GM12878 (cell line): ENCODE measurements at regions not wholly inside any gene's neighbourhood (a gene's known extent, or its start where the extent isn't known, plus 50 kb on each side); places are given as distances from the start of the nearest gene placed in this dataset.

Experiments
- CBX3 ChIP-seq: fragments of 200-600 bp; sonication (generic); IDR thresholded peaks from 2 replicates; pipeline ENCODE4 v1.6.1; 2016; ENCODE audit warnings: low read depth, borderline replicate concordance
- ETV6 ChIP-seq, 2 experiments: fragments of 450-650 bp in 1 of 2; IDR thresholded peaks in 1 of 2; conservative IDR thresholded peaks in 1 of 2; 2 replicates each; pipeline ENCODE4 v1.6.1; 2014; ENCODE audit warnings: antibody characterized with exemption in 1 of 2, borderline replicate concordance in 1 of 2, low read depth in 1 of 2, mild to moderate bottlenecking in 1 of 2, moderate library complexity in 1 of 2
- IRF4 ChIP-seq: IDR thresholded peaks from 2 replicates; pipeline ENCODE4 v1.6.1; 2011; ENCODE audit warnings: low read depth, low read length
- NRF1 ChIP-seq: conservative IDR thresholded peaks from 2 replicates; pipeline ENCODE4 v1.6.1; 2011; ENCODE audit warnings: mild to moderate bottlenecking, low read depth, low read length, improper control_type of control experiment
- POLR2AphosphoS5 ChIP-seq: IDR thresholded peaks from 2 replicates; pipeline ENCODE4 v1.6.1; 2011; ENCODE audit warnings: mild to moderate bottlenecking, low read length, inconsistent platforms
- STAT1 ChIP-seq: fragments of 450-650 bp; conservative IDR thresholded peaks from 2 replicates; pipeline ENCODE4 v1.6.1; 2014; ENCODE audit warnings: antibody characterized with exemption, mild to moderate bottlenecking
- TAF1 ChIP-seq: IDR thresholded peaks from 2 replicates; pipeline ENCODE4 v1.6.1; 2011; ENCODE audit warnings: mild to moderate bottlenecking, low read depth, low read length, borderline replicate concordance
- TCF7 ChIP-seq: IDR thresholded peaks from 2 replicates; pipeline ENCODE4 v1.6.1; 2014; ENCODE audit warnings: antibody characterized with exemption, borderline replicate concordance
- YBX1 ChIP-seq: fragments of 450-650 bp; IDR thresholded peaks from 2 replicates; pipeline ENCODE4 v1.6.1; 2016; ENCODE audit warnings: antibody characterized with exemption
- TF ChIP-seq, protein P1 (sequence below), 3 experiments: IDR thresholded peaks in 2 of 3; conservative IDR thresholded peaks in 1 of 3; 2 replicates each; pipeline ENCODE4 v1.5.1; 2011; ENCODE audit warnings: low read depth in 3 of 3, low read length in 3 of 3, mild to moderate bottlenecking in 3 of 3, control low read depth in 2 of 3, moderate library complexity in 2 of 3, inconsistent platforms in 1 of 3, mixed read lengths in 1 of 3; ENCODE audit not compliant: control insufficient read depth in 2 of 3, insufficient read depth in 1 of 3; ENCODE audit errors: extremely low read depth in 1 of 3
- TF ChIP-seq, protein P2 (sequence below): IDR thresholded peaks from 2 replicates; pipeline ENCODE4 v1.6.1; 2011; ENCODE audit warnings: mild to moderate bottlenecking, low read depth, low read length, moderate library complexity; ENCODE audit not compliant: insufficient replicate concordance

DNA sequence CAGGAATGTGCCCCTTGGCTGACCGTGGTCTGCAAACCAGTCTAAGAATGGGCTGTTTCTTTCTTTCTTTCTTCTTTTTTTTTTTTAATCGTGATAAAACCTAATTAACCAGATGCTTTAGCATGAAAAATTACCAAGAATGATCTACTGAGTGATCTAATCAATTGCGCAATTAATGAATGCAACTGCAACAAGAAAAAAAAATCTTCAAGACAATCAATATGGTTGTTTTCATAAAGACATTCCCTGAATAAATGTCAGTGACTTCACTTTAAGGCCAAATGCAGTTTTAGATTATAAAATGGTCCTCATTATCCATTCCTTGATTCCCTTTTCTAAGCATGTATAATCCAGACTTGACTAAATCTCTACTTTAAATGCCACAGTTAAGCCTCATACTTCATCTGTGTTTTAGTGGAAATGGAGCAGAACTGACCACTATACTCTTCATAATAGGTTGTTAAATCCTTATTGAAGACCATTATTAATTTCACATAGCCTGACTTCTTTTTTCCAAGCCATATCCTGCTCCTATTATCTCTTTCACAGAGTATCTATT is 51.6 kb upstream of the SETD7 start:
- TF ChIP-seq POLR2AphosphoS5 = no peak
- TF ChIP-seq ETV6 (conservative IDR thresholded peaks at IDR 0.05 in 1 of 2, IDR thresholded peaks at IDR 0.05 in 1 of 2; ENCODE audit: borderline replicate concordance in 1 of 2, low read depth in 1 of 2) = no peak
- TF ChIP-seq STAT1 = no peak
- TF ChIP-seq TAF1 = no peak
- no peak for TF ChIP-seq TCF7
- TF ChIP-seq NRF1 = no peak
- TF ChIP-seq, protein P1, sequence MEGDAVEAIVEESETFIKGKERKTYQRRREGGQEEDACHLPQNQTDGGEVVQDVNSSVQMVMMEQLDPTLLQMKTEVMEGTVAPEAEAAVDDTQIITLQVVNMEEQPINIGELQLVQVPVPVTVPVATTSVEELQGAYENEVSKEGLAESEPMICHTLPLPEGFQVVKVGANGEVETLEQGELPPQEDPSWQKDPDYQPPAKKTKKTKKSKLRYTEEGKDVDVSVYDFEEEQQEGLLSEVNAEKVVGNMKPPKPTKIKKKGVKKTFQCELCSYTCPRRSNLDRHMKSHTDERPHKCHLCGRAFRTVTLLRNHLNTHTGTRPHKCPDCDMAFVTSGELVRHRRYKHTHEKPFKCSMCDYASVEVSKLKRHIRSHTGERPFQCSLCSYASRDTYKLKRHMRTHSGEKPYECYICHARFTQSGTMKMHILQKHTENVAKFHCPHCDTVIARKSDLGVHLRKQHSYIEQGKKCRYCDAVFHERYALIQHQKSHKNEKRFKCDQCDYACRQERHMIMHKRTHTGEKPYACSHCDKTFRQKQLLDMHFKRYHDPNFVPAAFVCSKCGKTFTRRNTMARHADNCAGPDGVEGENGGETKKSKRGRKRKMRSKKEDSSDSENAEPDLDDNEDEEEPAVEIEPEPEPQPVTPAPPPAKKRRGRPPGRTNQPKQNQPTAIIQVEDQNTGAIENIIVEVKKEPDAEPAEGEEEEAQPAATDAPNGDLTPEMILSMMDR (IDR thresholded peaks at IDR 0.05 in 2 of 3, conservative IDR thresholded peaks at IDR 0.05 in 1 of 3; ENCODE audit: control insufficient read depth in 2 of 3, extremely low read depth in 1 of 3, insufficient read depth in 1 of 3, low read depth in 3 of 3, low read length in 3 of 3) = no peak
- TF ChIP-seq CBX3 = no peak
- no peak for TF ChIP-seq YBX1
- TF ChIP-seq, protein P2, sequence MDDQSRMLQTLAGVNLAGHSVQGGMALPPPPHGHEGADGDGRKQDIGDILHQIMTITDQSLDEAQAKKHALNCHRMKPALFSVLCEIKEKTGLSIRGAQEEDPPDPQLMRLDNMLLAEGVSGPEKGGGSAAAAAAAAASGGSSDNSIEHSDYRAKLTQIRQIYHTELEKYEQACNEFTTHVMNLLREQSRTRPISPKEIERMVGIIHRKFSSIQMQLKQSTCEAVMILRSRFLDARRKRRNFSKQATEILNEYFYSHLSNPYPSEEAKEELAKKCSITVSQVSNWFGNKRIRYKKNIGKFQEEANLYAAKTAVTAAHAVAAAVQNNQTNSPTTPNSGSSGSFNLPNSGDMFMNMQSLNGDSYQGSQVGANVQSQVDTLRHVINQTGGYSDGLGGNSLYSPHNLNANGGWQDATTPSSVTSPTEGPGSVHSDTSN = no peak
- no peak for TF ChIP-seq IRF4
